Trophoblast cell (in vitro differentiated cells and primary cell): ENCODE measurements at regions not wholly inside any gene's neighbourhood (a gene's known extent, or its start where the extent isn't known, plus 50 kb on each side); places are given as distances from the start of the nearest gene placed in this dataset.

Experiments
- DNase-seq, 2 donors: peaks; one replicate each; pipeline ENCODE4 v3.0.0-alpha.2; 2016
- H2AFZ ChIP-seq: 2 replicates; pipeline ENCODE4 v1.6.1; 2013; ENCODE audit warnings: low read length, moderate library complexity, mild to moderate bottlenecking; ENCODE audit not compliant: insufficient read depth, poor library complexity
- H2AK5ac ChIP-seq: 2 replicates; pipeline ENCODE4 v1.6.1; 2013; ENCODE audit warnings: mild to moderate bottlenecking, low read length
- H2BK120ac ChIP-seq: 2 replicates; pipeline ENCODE4 v1.6.1; 2013; ENCODE audit warnings: low read length, mild to moderate bottlenecking, moderate library complexity; ENCODE audit not compliant: insufficient read depth, poor library complexity
- H2BK12ac ChIP-seq: 2 replicates; pipeline ENCODE4 v1.6.1; 2013; ENCODE audit warnings: mild to moderate bottlenecking, low read length, moderate library complexity
- H2BK5ac ChIP-seq: 2 replicates; pipeline ENCODE4 v1.6.1; 2013; ENCODE audit warnings: low read length, low read depth, moderate library complexity, mild to moderate bottlenecking; ENCODE audit not compliant: poor library complexity
- H3K14ac ChIP-seq: 2 replicates; pipeline ENCODE4 v1.6.1; 2013; ENCODE audit warnings: mild to moderate bottlenecking, low read length
- H3K18ac ChIP-seq: 2 replicates; pipeline ENCODE4 v1.6.1; 2013; ENCODE audit warnings: mild to moderate bottlenecking, low read length
- H3K23ac ChIP-seq: 2 replicates; pipeline ENCODE4 v1.6.1; 2013; ENCODE audit warnings: low read length
- H3K27ac ChIP-seq: 2 replicates; pipeline ENCODE4 v1.5.1; 2013; ENCODE audit warnings: low read depth, mild to moderate bottlenecking, inconsistent platforms, low read length, moderate library complexity
- H3K27me3 ChIP-seq: 2 replicates; pipeline ENCODE4 v1.6.1; 2013; ENCODE audit warnings: inconsistent platforms, mild to moderate bottlenecking, low read length, moderate library complexity; ENCODE audit not compliant: insufficient read depth
- H3K36me3 ChIP-seq, 2 experiments: 1 replicate in 1 of 2; 2 replicates in 1 of 2; pipeline ENCODE4 v1.6.1; 2013; ENCODE audit warnings: low read length in 2 of 2, mild to moderate bottlenecking in 2 of 2, moderate library complexity in 1 of 2; ENCODE audit not compliant: insufficient read depth in 2 of 2, control insufficient read depth in 1 of 2
- H3K4ac ChIP-seq: 2 replicates; pipeline ENCODE4 v1.6.1; 2013; ENCODE audit warnings: low read depth, mild to moderate bottlenecking, low read length, moderate library complexity
- H3K4me1 ChIP-seq, 2 experiments: 1 replicate in 1 of 2; 2 replicates in 1 of 2; pipeline ENCODE4 v1.6.1; 2013; ENCODE audit warnings: low read length in 2 of 2, mild to moderate bottlenecking in 2 of 2, moderate library complexity in 1 of 2; ENCODE audit not compliant: insufficient read depth in 2 of 2, control insufficient read depth in 1 of 2
- H3K4me2 ChIP-seq: 2 replicates; pipeline ENCODE4 v1.6.1; 2013; ENCODE audit warnings: inconsistent platforms, mild to moderate bottlenecking, low read length, moderate library complexity
- H3K4me3 ChIP-seq: 2 replicates; pipeline ENCODE4 v1.5.1; 2013; ENCODE audit warnings: mild to moderate bottlenecking, low read depth, low read length, inconsistent platforms
- H3K79me1 ChIP-seq: one replicate; pipeline ENCODE4 v1.6.1; 2013; ENCODE audit warnings: low read length
- H3K79me2 ChIP-seq: 2 replicates; pipeline ENCODE4 v1.6.1; 2013; ENCODE audit warnings: low read length, mild to moderate bottlenecking; ENCODE audit not compliant: control insufficient read depth, insufficient read depth, poor library complexity
- H3K9ac ChIP-seq: 2 replicates; pipeline ENCODE4 v1.6.1; 2013; ENCODE audit warnings: mild to moderate bottlenecking, low read length
- H3K9me3 ChIP-seq: 2 replicates; pipeline ENCODE4 v1.6.1; 2013; ENCODE audit warnings: low read depth, mild to moderate bottlenecking, control low read depth, inconsistent platforms, low read length; ENCODE audit not compliant: insufficient read depth
- H4K12ac ChIP-seq: 2 replicates; pipeline ENCODE4 v1.6.1; 2013; ENCODE audit warnings: low read depth, mild to moderate bottlenecking, low read length, moderate library complexity
- H4K8ac ChIP-seq: 2 replicates; pipeline ENCODE4 v1.6.1; 2013; ENCODE audit warnings: low read depth, mild to moderate bottlenecking, low read length, moderate library complexity
- H4K91ac ChIP-seq: one replicate; pipeline ENCODE4 v1.6.1; 2013; ENCODE audit warnings: low read depth, mild to moderate bottlenecking, low read length, moderate library complexity
- WGBS: extraction: QIAGEN DNeasy Blood & Tissue Kit; methylation state at CpG from one replicate; pipeline ENCODE4 v1.1.7; 2013; ENCODE audit warnings: missing lambda C conversion rate; ENCODE audit not compliant: insufficient read length, insufficient coverage; ENCODE audit errors: extremely low coverage; 5-methylcytosine and 5-hydroxymethylcytosine counted together

DNA sequence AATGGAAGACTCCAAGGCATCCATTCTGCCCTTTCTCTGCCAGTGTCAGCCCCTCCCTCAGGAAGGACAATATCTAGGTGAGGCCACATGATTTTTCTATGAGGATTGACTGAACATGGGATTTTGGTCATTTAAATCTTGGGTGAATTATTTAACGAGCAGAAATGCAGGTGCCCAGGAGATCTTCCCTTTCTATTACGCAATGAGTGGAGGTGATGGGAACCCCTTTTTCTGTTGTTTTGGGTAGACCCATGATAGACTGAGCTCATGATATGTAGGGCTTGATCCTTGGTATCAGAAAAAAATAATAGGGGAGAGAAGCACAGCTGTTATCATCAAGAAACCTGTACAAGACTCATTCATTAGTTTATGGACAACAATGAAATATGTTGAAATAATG, 112.6 kb upstream of the SPTLC3 start:
- H3K9me3 ChIP-seq, result peaks cover 2% of the 10 kb centered on the region
- no peaks in the 10 kb centered on the region for H3K4me1 ChIP-seq
- no peak overlapping the region for H4K91ac ChIP-seq
- H3K4ac ChIP-seq, result no peak overlapping the region
- H2AFZ ChIP-seq, result no peak overlapping the region
- no peaks in the 10 kb centered on the region for H3K36me3 ChIP-seq
- H4K8ac ChIP-seq, result no peak overlapping the region
- no peak overlapping the region for H3K4me2 ChIP-seq
- no peaks in the 10 kb centered on the region for H3K79me1 ChIP-seq
- no peak overlapping the region for H3K4me3 ChIP-seq
- no peak overlapping the region for H3K27ac ChIP-seq
- no peaks in the 10 kb centered on the region for H3K79me2 ChIP-seq
- no peaks in the 10 kb centered on the region for H3K27me3 ChIP-seq
- no peak overlapping the region for H4K12ac ChIP-seq
- H2BK12ac ChIP-seq, result no peak overlapping the region
- WGBS, result no CpG with 5 or more reads among the region's 2 CpGs
- no peak overlapping the region for H3K14ac ChIP-seq
- no peak overlapping the region for H3K18ac ChIP-seq
- no peak overlapping the region for H2BK5ac ChIP-seq
- no peak for DNase-seq
- no peak overlapping the region for H2AK5ac ChIP-seq
- H3K23ac ChIP-seq, result no peak overlapping the region
- H3K9ac ChIP-seq, result no peak overlapping the region
- H2BK120ac ChIP-seq, result no peak overlapping the region

DNA sequence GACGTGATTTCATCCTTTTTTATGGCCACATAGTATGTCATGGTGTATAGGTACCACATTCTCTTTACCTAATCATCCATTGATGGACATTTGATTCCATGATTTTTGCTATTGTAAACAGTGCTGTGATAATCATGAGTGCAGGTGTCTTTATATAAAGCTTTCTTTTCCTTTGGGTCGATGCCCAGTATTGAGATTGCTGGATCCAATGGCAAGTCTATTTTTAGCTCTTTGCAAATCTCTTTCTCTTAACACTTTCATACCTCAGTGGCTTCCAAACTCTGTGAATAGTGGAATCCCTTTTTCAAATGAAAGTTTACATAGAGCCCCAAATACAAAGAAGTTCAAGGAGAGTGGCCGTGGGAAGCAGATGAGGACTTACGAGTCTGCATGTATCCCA, 105.8 kb upstream of the SPTLC3 start:
- no peak overlapping the region for H3K23ac ChIP-seq
- no peak overlapping the region for H3K27ac ChIP-seq
- no peak overlapping the region for H2AK5ac ChIP-seq
- no peaks in the 10 kb centered on the region for H3K27me3 ChIP-seq
- H2AFZ ChIP-seq, result no peak overlapping the region
- no peak for DNase-seq
- H3K79me2 ChIP-seq, result no peaks in the 10 kb centered on the region
- H3K14ac ChIP-seq, result no peak overlapping the region
- no peak overlapping the region for H3K18ac ChIP-seq
- WGBS, result no CpG with 5 or more reads among the region's 4 CpGs
- no peaks in the 10 kb centered on the region for H3K36me3 ChIP-seq
- no peaks in the 10 kb centered on the region for H3K79me1 ChIP-seq
- H2BK120ac ChIP-seq, result no peak overlapping the region
- no peak overlapping the region for H3K4ac ChIP-seq
- no peak overlapping the region for H4K12ac ChIP-seq
- H3K9me3 ChIP-seq, result no peaks in the 10 kb centered on the region
- no peak overlapping the region for H3K9ac ChIP-seq
- H2BK5ac ChIP-seq, result no peak overlapping the region
- no peak overlapping the region for H3K4me2 ChIP-seq
- H3K4me1 ChIP-seq, result no peaks in the 10 kb centered on the region
- no peak overlapping the region for H4K91ac ChIP-seq
- H4K8ac ChIP-seq, result no peak overlapping the region
- H3K4me3 ChIP-seq, result no peak overlapping the region
- H2BK12ac ChIP-seq, result no peak overlapping the region

GRCh38 chr20:12906361-12906760, 102.4 kb upstream of the SPTLC3 start:
- no peak for DNase-seq
- no peak overlapping the region for H2BK12ac ChIP-seq
- no peak overlapping the region for H3K18ac ChIP-seq
- no peak overlapping the region for H4K12ac ChIP-seq
- H2AK5ac ChIP-seq, result no peak overlapping the region
- no peak overlapping the region for H3K9ac ChIP-seq
- no CpG with 5 or more reads among the region's 2 CpGs for WGBS
- H3K4me3 ChIP-seq, result no peak overlapping the region
- H2BK5ac ChIP-seq, result no peak overlapping the region
- no peaks in the 10 kb centered on the region for H3K36me3 ChIP-seq
- H3K79me2 ChIP-seq, result no peaks in the 10 kb centered on the region
- H2AFZ ChIP-seq, result no peak overlapping the region
- no peaks in the 10 kb centered on the region for H3K79me1 ChIP-seq
- H4K8ac ChIP-seq, result no peak overlapping the region
- H4K91ac ChIP-seq, result no peak overlapping the region
- H3K4me1 ChIP-seq, result no peaks in the 10 kb centered on the region
- no peaks in the 10 kb centered on the region for H3K9me3 ChIP-seq
- H3K14ac ChIP-seq, result no peak overlapping the region
- no peak overlapping the region for H3K4ac ChIP-seq
- no peak overlapping the region for H2BK120ac ChIP-seq
- no peak overlapping the region for H3K27ac ChIP-seq
- H3K27me3 ChIP-seq, result no peaks in the 10 kb centered on the region
- no peak overlapping the region for H3K4me2 ChIP-seq
- H3K23ac ChIP-seq, result no peak overlapping the region

DNA sequence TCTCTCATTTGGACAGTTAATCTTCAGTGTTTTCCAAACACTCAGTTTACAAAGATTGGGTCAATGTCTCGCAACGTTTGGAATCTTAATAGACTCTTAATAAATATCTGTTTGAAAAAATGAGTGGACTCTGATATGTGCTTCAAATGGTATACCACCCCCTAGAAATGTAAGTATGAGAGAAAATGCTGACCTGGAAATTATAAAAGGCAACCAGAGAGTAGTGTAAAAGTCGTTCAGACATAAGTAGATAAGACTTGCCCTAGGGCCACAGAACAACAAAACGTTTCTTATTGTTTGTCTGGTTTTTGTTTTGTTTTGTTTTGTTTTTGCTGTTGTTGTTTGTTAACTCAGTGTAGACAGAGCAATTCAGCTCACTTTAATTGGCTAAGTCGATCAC, 97.4 kb upstream of the SPTLC3 start:
- Histone ChIP-seq H3K23ac (no peak overlapping the region), H3K36me3 (no peaks in the 10 kb centered on the region), H2BK120ac (no peak overlapping the region), H2AFZ (no peak overlapping the region), H3K79me1 (no peaks in the 10 kb centered on the region), H3K18ac (no peak overlapping the region), H3K9ac (no peak overlapping the region), H3K4ac (no peak overlapping the region), H3K4me3 (no peak overlapping the region), H2AK5ac (no peak overlapping the region), H2BK12ac (no peak overlapping the region), H3K4me1 (peaks cover 0 to under 1% of the 10 kb centered on the region in 2 experiments), H3K79me2 (no peaks in the 10 kb centered on the region), H3K4me2 (no peak overlapping the region), H4K91ac (no peak overlapping the region), H2BK5ac (no peak overlapping the region), H3K27me3 (no peaks in the 10 kb centered on the region), H3K14ac (no peak overlapping the region), H4K12ac (no peak overlapping the region), H3K27ac (no peak overlapping the region), H3K9me3 (no peaks in the 10 kb centered on the region), H4K8ac (no peak overlapping the region)
- no peak for DNase-seq
- WGBS, result no CpG with 5 or more reads among the region's 5 CpGs
